AG09319 (cell line): ENCODE measurements at regions not wholly inside any gene's neighbourhood (a gene's known extent, or its start where the extent isn't known, plus 50 kb on each side); places are given as distances from the start of the nearest gene placed in this dataset.

Source experiments
- DNase-seq: peaks from one replicate; pipeline ENCODE4 v3.0.0-alpha.2; 2010; ENCODE audit warnings: low read depth; ENCODE audit errors: extremely low read depth
- TF ChIP-seq, protein P1 (sequence below): IDR thresholded peaks from 2 replicates; pipeline ENCODE4 v1.5.1; 2011; ENCODE audit warnings: low read depth, mild to moderate bottlenecking, inconsistent platforms, low read length, moderate library complexity

- TF ChIP-seq, protein P1, sequence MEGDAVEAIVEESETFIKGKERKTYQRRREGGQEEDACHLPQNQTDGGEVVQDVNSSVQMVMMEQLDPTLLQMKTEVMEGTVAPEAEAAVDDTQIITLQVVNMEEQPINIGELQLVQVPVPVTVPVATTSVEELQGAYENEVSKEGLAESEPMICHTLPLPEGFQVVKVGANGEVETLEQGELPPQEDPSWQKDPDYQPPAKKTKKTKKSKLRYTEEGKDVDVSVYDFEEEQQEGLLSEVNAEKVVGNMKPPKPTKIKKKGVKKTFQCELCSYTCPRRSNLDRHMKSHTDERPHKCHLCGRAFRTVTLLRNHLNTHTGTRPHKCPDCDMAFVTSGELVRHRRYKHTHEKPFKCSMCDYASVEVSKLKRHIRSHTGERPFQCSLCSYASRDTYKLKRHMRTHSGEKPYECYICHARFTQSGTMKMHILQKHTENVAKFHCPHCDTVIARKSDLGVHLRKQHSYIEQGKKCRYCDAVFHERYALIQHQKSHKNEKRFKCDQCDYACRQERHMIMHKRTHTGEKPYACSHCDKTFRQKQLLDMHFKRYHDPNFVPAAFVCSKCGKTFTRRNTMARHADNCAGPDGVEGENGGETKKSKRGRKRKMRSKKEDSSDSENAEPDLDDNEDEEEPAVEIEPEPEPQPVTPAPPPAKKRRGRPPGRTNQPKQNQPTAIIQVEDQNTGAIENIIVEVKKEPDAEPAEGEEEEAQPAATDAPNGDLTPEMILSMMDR = no peak
- no peak for DNase-seq
Observed at GRCh38 chr2:121130301-121130850, 154.6 kb downstream of the TFCP2L1 start.

DNA sequence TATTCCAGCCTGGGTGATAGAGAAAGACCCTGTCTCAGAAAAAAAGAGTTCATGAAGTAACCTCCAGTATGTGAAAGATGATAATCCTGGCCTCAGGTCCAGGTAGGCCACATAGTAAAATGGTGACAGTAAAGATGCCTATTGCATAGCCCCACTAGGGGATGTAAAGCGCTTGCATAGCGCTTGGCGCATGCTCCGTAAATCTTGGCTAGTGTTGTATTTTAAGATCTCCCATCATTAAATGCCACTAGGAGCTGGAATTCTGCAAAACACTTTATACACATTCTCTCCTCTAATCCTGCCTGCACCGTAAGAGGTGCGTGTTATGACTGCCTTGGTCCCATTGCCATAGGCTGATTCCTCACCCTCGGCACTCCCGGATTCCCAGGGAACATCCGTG lies 153.6 kb downstream of the TFCP2L1 start:
- TF ChIP-seq, protein P1 = no peak
- no peak for DNase-seq

DNA sequence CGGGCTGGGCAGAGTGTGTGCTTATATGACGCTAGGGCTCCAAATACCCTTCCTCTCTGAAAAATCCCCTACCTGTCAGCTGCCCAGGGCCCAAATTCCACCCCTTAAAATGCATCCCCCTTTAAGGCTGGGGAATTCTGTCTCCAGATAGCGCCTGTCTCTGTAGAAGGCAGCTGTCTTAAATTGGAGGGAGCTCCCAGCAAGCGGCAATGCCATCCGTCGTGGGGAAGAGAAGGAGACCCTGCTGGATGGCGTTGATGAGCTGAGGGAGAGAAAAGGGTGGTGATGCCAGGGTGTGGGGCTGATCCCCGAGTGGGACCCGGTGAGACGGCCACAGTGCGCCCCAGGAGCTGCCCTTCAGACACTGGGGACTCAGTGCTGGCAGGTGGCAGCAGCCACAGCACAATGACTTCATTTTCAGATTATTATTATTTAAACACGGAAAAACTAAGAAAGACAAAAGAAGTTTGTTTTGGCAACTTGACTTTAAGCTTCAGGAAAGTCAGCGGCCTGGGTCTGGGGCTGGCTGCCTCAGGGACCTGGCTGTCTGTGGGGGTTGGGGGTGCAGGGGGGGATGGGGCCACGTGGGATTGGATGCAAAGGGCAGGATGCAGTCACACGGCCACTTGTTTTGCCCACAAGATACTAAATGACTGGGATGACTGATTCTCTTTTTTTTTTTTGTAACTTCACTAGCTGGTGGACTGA lies 152.8 kb downstream of the TFCP2L1 start:
- DNase-seq = no peak
- TF ChIP-seq, protein P1 = no peak

DNA sequence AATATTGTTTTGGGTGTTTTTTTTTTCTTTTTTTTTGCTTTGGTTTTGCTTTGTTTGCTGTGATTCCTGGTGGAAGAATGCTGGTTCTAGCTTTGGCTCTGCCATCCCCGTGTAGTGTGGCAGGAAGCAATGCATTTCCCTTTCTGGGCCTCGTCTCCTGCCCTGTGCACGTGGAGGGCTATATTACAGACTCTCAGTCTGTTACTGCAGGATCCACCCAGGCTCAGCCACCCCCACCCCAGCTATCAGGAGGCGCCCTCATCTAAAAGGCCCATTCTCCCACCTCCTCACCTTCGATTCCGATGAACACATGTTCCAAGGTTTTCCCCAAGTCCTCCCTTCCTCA lies 152.3 kb downstream of the TFCP2L1 start:
- DNase-seq = no peak
- TF ChIP-seq, protein P1 = no peak

GRCh38 chr2:121133551-121134319 lies 151.3 kb downstream of the TFCP2L1 start:
- DNase-seq = no peak
- TF ChIP-seq, protein P1 = no peak

GRCh38 chr2:121134728-121135127 lies 150.3 kb downstream of the TFCP2L1 start:
- no peak for DNase-seq
- TF ChIP-seq, protein P1 = no peak
